Neural progenitor cell (in vitro differentiated cells): ENCODE measurements at regions not wholly inside any gene's neighbourhood (a gene's known extent, or its start where the extent isn't known, plus 50 kb on each side); places are given as distances from the start of the nearest gene placed in this dataset.

ENCODE experiments used
- DNase-seq: peaks from one replicate; pipeline ENCODE4 v3.0.0-alpha.2; 2016; ENCODE audit warnings: low spot score
- H2AFZ ChIP-seq: fragments of 200-600 bp; sonication (generic); replicated peaks from 2 replicates; pipeline ENCODE4 v1.6.1; 2016; ENCODE audit warnings: antibody characterized with exemption
- H3F3A ChIP-seq: fragments of 200-600 bp; sonication (generic); 2 replicates; pipeline ENCODE4 v1.6.1; 2016; ENCODE audit warnings: antibody characterized with exemption, low read depth
- H3K27ac ChIP-seq: fragments of 200-600 bp; sonication (generic); 2 replicates; pipeline ENCODE4 v1.5.1; 2016; ENCODE audit warnings: mild to moderate bottlenecking
- H3K27me3 ChIP-seq: fragments of 200-600 bp; sonication (generic); 2 replicates; pipeline ENCODE4 v1.6.1; 2016; ENCODE audit warnings: mild to moderate bottlenecking, moderate library complexity
- H3K36me3 ChIP-seq: fragments of 200-600 bp; sonication (generic); 2 replicates; pipeline ENCODE4 v1.5.1; 2016
- H3K4me1 ChIP-seq: fragments of 200-600 bp; sonication (generic); 2 replicates; pipeline ENCODE4 v1.6.1; 2016; ENCODE audit warnings: mixed run types
- H3K4me2 ChIP-seq: fragments of 200-600 bp; sonication (generic); 2 replicates; pipeline ENCODE4 v1.6.1; 2016
- H3K4me3 ChIP-seq: fragments of 200-600 bp; sonication (generic); 2 replicates; pipeline ENCODE4 v1.5.1; 2016
- H3K79me2 ChIP-seq: fragments of 200-600 bp; sonication (generic); 2 replicates; pipeline ENCODE4 v1.6.1; 2016; ENCODE audit warnings: low read depth
- H3K9ac ChIP-seq: fragments of 200-600 bp; sonication (generic); 2 replicates; pipeline ENCODE4 v1.6.1; 2016
- H3K9me3 ChIP-seq: fragments of 200-600 bp; sonication (generic); 2 replicates; pipeline ENCODE4 v1.5.1; 2016; ENCODE audit warnings: low read depth
- H4K20me1 ChIP-seq: fragments of 200-600 bp; sonication (generic); 2 replicates; pipeline ENCODE4 v1.6.1; 2016; ENCODE audit warnings: low read depth
- H3K27ac Mint-ChIP-seq: 3 replicates; pipeline ENCODE4 v1.8.0; 2021; ENCODE audit warnings: mixed read lengths
- H3K27me3 Mint-ChIP-seq: 2 replicates; pipeline ENCODE4 v1.8.0; 2022; ENCODE audit warnings: low read depth, mild to moderate bottlenecking, inconsistent platforms, moderate library complexity, mixed read lengths; ENCODE audit not compliant: insufficient read depth
- H3K36me3 Mint-ChIP-seq: 3 replicates; pipeline ENCODE4 v1.8.0; 2021; ENCODE audit warnings: mixed read lengths
- H3K4me1 Mint-ChIP-seq: 3 replicates; pipeline ENCODE4 v1.8.0; 2021; ENCODE audit warnings: mixed read lengths
- H3K4me3 Mint-ChIP-seq: 3 replicates; pipeline ENCODE4 v1.8.0; 2021; ENCODE audit warnings: mild to moderate bottlenecking, moderate library complexity, mixed read lengths
- H3K9me3 Mint-ChIP-seq: 3 replicates; pipeline ENCODE4 v1.8.0; 2020; ENCODE audit warnings: mixed read lengths
- CTCF ChIP-seq: fragments of 200-600 bp; sonication (generic); IDR thresholded peaks from 2 replicates; pipeline ENCODE4 v1.5.1; 2017; ENCODE audit warnings: antibody characterized with exemption, mild to moderate bottlenecking
- EZH2 ChIP-seq: fragments of 200-600 bp; sonication (generic); IDR thresholded peaks from 2 replicates; pipeline ENCODE4 v1.6.1; 2017; ENCODE audit warnings: antibody characterized with exemption, mild to moderate bottlenecking, moderate library complexity
- EZH2phosphoT487 ChIP-seq: fragments of 200-600 bp; sonication (generic); IDR thresholded peaks from 2 replicates; pipeline ENCODE4 v1.6.1; 2017; ENCODE audit warnings: antibody characterized with exemption

- Histone ChIP-seq H3F3A (no peaks in the 10 kb centered on the region), H4K20me1 (no peaks in the 10 kb centered on the region), H3K79me2 (no peaks in the 10 kb centered on the region), H3K9me3 (peaks cover 4% of the 10 kb centered on the region), H3K9ac (no peak overlapping the region), H3K4me1 (no peaks in the 10 kb centered on the region), H3K27ac (no peak overlapping the region), H3K36me3 (no peaks in the 10 kb centered on the region), H3K27me3 (no peaks in the 10 kb centered on the region), H2AFZ (no peak overlapping the region), H3K4me2 (no peak overlapping the region), H3K4me3 (no peak overlapping the region)
- Mint-ChIP-seq H3K27ac (no peak overlapping the region), H3K4me1 (peaks cover 10% of the 10 kb centered on the region), H3K4me3 (no peak overlapping the region), H3K27me3 (peaks cover 6% of the 10 kb centered on the region), H3K9me3 (peaks cover 20% of the 10 kb centered on the region), H3K36me3 (no peaks in the 10 kb centered on the region)
- DNase-seq, result no peak
- TF ChIP-seq EZH2phosphoT487 (no peak), CTCF (no peak), EZH2 (no peak)
These were observed 1228.0 kb downstream of the TBC1D22A start for GRCh38 chr22:47990481-47990880.

- peaks cover 13% of the 10 kb centered on the region for H3K9me3 ChIP-seq
- H3K4me2 ChIP-seq, result no peak overlapping the region
- peaks cover 6% of the 10 kb centered on the region for H3K27me3 Mint-ChIP-seq
- no peaks in the 10 kb centered on the region for H4K20me1 ChIP-seq
- peaks cover 5% of the 10 kb centered on the region for H3K4me1 Mint-ChIP-seq
- no peaks in the 10 kb centered on the region for H3K4me1 ChIP-seq
- H3K9me3 Mint-ChIP-seq, result peaks cover 20% of the 10 kb centered on the region
- no peak overlapping the region for H3K27ac ChIP-seq
- no peak overlapping the region for H3K4me3 Mint-ChIP-seq
- no peak overlapping the region for H3K4me3 ChIP-seq
- H3K36me3 Mint-ChIP-seq, result no peaks in the 10 kb centered on the region
- TF ChIP-seq CTCF (no peak), EZH2 (no peak), EZH2phosphoT487 (no peak)
- no peak for DNase-seq
- H3K27ac Mint-ChIP-seq, result no peak overlapping the region
- H3K79me2 ChIP-seq, result no peaks in the 10 kb centered on the region
- H2AFZ ChIP-seq, result no peak overlapping the region
- no peak overlapping the region for H3K9ac ChIP-seq
- no peaks in the 10 kb centered on the region for H3K27me3 ChIP-seq
- no peaks in the 10 kb centered on the region for H3K36me3 ChIP-seq
- H3F3A ChIP-seq, result no peaks in the 10 kb centered on the region
These were observed 1225.5 kb downstream of the TBC1D22A start for GRCh38 chr22:47987885-47988515.

DNA sequence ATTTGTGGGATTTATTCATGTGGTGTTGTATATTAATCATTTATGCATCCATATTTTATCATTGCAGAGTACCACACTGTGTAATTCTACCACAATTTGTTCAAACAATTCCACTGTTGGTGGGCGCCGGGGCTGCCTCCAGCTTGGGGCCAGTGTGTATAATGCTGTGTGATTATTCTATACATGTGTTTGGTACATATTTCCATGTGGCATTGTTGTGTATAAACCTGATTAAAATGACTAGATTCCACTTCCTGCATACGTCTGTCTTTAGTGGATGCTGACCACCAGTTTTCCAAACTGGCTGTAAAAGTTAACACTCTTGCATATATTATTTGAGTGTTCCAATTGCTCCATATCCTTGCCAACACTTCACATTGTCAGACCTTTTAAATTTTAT lies 1213.8 kb downstream of the TBC1D22A start:
- TF ChIP-seq CTCF (no peak), EZH2phosphoT487 (no peak), EZH2 (no peak)
- Histone ChIP-seq H3F3A (no peaks in the 10 kb centered on the region), H3K4me1 (no peaks in the 10 kb centered on the region), H3K9me3 (peaks cover 8% of the 10 kb centered on the region), H3K27ac (no peak overlapping the region), H2AFZ (no peak overlapping the region), H3K36me3 (no peaks in the 10 kb centered on the region), H4K20me1 (no peaks in the 10 kb centered on the region), H3K4me2 (no peak overlapping the region), H3K27me3 (no peaks in the 10 kb centered on the region), H3K4me3 (no peak overlapping the region), H3K79me2 (no peaks in the 10 kb centered on the region), H3K9ac (no peak overlapping the region)
- H3K36me3 Mint-ChIP-seq, result no peaks in the 10 kb centered on the region
- peaks cover 10% of the 10 kb centered on the region for H3K4me1 Mint-ChIP-seq
- no peak overlapping the region for H3K27ac Mint-ChIP-seq
- peaks cover 35% of the 10 kb centered on the region for H3K9me3 Mint-ChIP-seq
- no peak overlapping the region for H3K4me3 Mint-ChIP-seq
- peaks cover 2% of the 10 kb centered on the region for H3K27me3 Mint-ChIP-seq
- DNase-seq, result no peak
